AG09309 (cell line): ENCODE measurements at regions not wholly inside any gene's neighbourhood (a gene's known extent, or its start where the extent isn't known, plus 50 kb on each side); places are given as distances from the start of the nearest gene placed in this dataset.

ENCODE experiments used
- DNase-seq: peaks from one replicate; pipeline ENCODE4 v3.0.0-alpha.2; 2010; ENCODE audit warnings: low read depth
- H3K4me3 ChIP-seq: 2 replicates; pipeline ENCODE4 v1.5.1; 2011; ENCODE audit warnings: mild to moderate bottlenecking, low read depth, low read length, moderate library complexity; ENCODE audit not compliant: control insufficient read depth
- CTCF ChIP-seq: IDR thresholded peaks from 2 replicates; pipeline ENCODE4 v1.5.1; 2011; ENCODE audit warnings: mild to moderate bottlenecking, low read depth, low read length, inconsistent platforms; ENCODE audit not compliant: insufficient read depth, control insufficient read depth; ENCODE audit errors: missing control alignments

- TF ChIP-seq CTCF, result no peak
- H3K4me3 ChIP-seq, result no peak overlapping the region
- no peak for DNase-seq
These were observed 532.4 kb downstream of the CDH10 start for GRCh38 chr5:24112420-24112819.

GRCh38 chr5:24118351-24118750, 526.4 kb downstream of the CDH10 start:
- H3K4me3 ChIP-seq, result no peak overlapping the region
- no peak for TF ChIP-seq CTCF
- no peak for DNase-seq

DNA sequence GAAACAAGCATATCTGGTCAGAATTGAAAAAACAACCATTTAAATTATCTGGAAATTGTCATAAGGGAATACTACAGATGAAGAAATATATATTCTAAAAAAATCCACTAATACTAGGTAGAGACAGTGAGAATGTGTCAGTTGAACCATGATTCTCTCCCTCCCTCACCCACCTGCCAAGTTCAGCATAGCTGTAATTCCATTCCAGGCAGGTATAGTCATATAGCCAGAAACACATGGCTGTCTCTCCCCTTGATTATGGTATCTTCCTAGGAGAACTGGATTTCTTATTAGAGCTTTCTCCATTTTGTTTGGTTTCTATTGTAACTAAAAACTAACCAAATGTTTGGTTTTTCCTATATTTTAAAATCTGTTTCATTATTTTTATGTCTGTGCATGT, 509.2 kb downstream of the CDH10 start:
- no peak overlapping the region for H3K4me3 ChIP-seq
- no peak for DNase-seq
- no peak for TF ChIP-seq CTCF

GRCh38 chr5:24141046-24141445, 503.7 kb downstream of the CDH10 start:
- no peak for TF ChIP-seq CTCF
- no peak for DNase-seq
- H3K4me3 ChIP-seq, result no peak overlapping the region

DNA sequence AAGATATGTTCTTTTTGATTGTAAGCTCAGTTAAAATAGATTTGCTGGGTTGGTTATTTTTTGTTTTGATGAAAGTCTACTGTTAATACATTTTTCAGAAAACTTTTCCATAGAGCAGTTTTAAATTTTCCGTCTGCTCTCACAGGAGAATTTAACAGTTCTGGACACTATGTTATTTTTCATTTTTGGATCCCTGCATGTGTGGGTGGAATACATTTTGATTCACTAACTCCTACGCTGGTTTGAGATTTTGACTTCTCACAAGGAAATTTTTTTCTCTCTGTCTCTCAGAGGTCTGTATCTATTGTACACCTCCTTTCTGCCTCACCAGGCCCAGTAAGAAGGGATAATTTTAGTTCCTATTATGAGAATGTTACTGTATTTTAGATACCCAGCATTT, 502.4 kb downstream of the CDH10 start:
- no peak for TF ChIP-seq CTCF
- no peak overlapping the region for H3K4me3 ChIP-seq
- no peak for DNase-seq

- no peak for DNase-seq
- no peak for TF ChIP-seq CTCF
- H3K4me3 ChIP-seq, result no peak overlapping the region
These were observed 499.0 kb downstream of the CDH10 start for GRCh38 chr5:24145806-24146205.

- no peak for DNase-seq
- TF ChIP-seq CTCF, result no peak
- no peak overlapping the region for H3K4me3 ChIP-seq
These were observed 483.2 kb downstream of the CDH10 start for GRCh38 chr5:24161559-24161958.
